H1 (cell line): ENCODE measurements at regions not wholly inside any gene's neighbourhood (a gene's known extent, or its start where the extent isn't known, plus 50 kb on each side); places are given as distances from the start of the nearest gene placed in this dataset.

Source experiments
- CTCF ChIA-PET: fragments of 300-600 bp; sonication (Branson Sonifier 250); formaldehyde crosslinking; loops from one replicate; lab custom pipeline; 2021; ENCODE audit not compliant: partially characterized antibody; lab: Charles Lee
- POLR2A ChIA-PET: fragments of 300-600 bp; sonication (Branson Sonifier 250); formaldehyde crosslinking; loops from one replicate; lab custom pipeline; 2021; ENCODE audit warnings: inconsistent platforms; ENCODE audit not compliant: partially characterized antibody; lab: Charles Lee
- DNase-seq, 2 experiments: peaks; one replicate each; pipeline versions ENCODE4 v3.0.0 to v3.0.0-alpha.2; 2010 to 2022; ENCODE audit warnings: low spot score in 2 of 2, low read depth in 1 of 2, mixed read lengths in 1 of 2
- FAIRE-seq: peaks from 2 replicates; lab custom pipeline; 2011; peaks lifted over from hg19 to GRCh38; lab: Jason Lieb, UNC
- H2AFZ ChIP-seq: 2 replicates; pipeline ENCODE4 v1.8.1; 2012; ENCODE audit warnings: low read length, inconsistent platforms
- H2AK5ac ChIP-seq: 2 replicates; pipeline ENCODE4 v1.6.1; 2013; ENCODE audit warnings: low read depth, low read length
- H2BK120ac ChIP-seq: replicated peaks from 2 replicates; pipeline ENCODE3; 2013; ENCODE audit warnings: low read depth, low read length, inconsistent platforms
- H2BK12ac ChIP-seq: 2 replicates; pipeline ENCODE4 v1.6.1; 2013; ENCODE audit warnings: low read depth, low read length
- H2BK15ac ChIP-seq: 2 replicates; pipeline ENCODE4 v1.6.1; 2013; ENCODE audit warnings: low read length
- H2BK20ac ChIP-seq: 2 replicates; pipeline ENCODE4 v1.6.1; 2013; ENCODE audit warnings: low read length
- H2BK5ac ChIP-seq: 2 replicates; pipeline ENCODE4 v1.6.1; 2013; ENCODE audit warnings: low read depth, low read length
- H3K14ac ChIP-seq: 2 replicates; pipeline ENCODE4 v1.6.1; 2013; ENCODE audit warnings: inconsistent platforms; ENCODE audit not compliant: insufficient read length
- H3K18ac ChIP-seq: 2 replicates; pipeline ENCODE4 v1.6.1; 2013; ENCODE audit warnings: low read length; ENCODE audit errors: extremely low read depth
- H3K23ac ChIP-seq: 2 replicates; pipeline ENCODE4 v1.6.1; 2013; ENCODE audit warnings: inconsistent platforms; ENCODE audit not compliant: insufficient read length
- H3K23me2 ChIP-seq: 2 replicates; pipeline ENCODE4 v1.6.1; 2013; ENCODE audit warnings: low read depth, low read length
- H3K27ac ChIP-seq: 2 replicates; pipeline ENCODE4 v1.6.1; 2011; ENCODE audit warnings: low read depth, low read length, inconsistent platforms
- H3K27me3 ChIP-seq, 4 experiments: replicated peaks in 1 of 4; 1 replicate in 1 of 4; 2 replicates in 3 of 4; pipeline versions ENCODE4 v1.6.1 to v1.8.1; 2011 to 2013; ENCODE audit warnings: low read length in 3 of 4, mild to moderate bottlenecking in 3 of 4, inconsistent platforms in 2 of 4, mixed read lengths in 2 of 4, moderate library complexity in 1 of 4; ENCODE audit not compliant: control insufficient read depth in 3 of 4, insufficient read depth in 3 of 4; ENCODE audit errors: extremely low read depth in 1 of 4
- H3K36me3 ChIP-seq, 4 experiments: 2 replicates each; pipeline versions ENCODE4 v1.6.1 to v1.8.1; 2011 to 2013; ENCODE audit warnings: mild to moderate bottlenecking in 4 of 4, low read length in 3 of 4, moderate library complexity in 2 of 4, control low read depth in 1 of 4, inconsistent platforms in 1 of 4; ENCODE audit not compliant: insufficient read depth in 4 of 4, control insufficient read depth in 2 of 4
- H3K4ac ChIP-seq: replicated peaks from 2 replicates; pipeline ENCODE3; 2013; ENCODE audit warnings: low read length, low read depth, mixed read lengths, inconsistent platforms; ENCODE audit not compliant: insufficient read length
- H3K4me1 ChIP-seq, 4 experiments: replicated peaks in 1 of 4; 1 replicate in 1 of 4; 2 replicates in 3 of 4; pipeline versions ENCODE4 v1.6.1 to v1.8.1; 2011 to 2013; ENCODE audit warnings: low read length in 3 of 4, inconsistent platforms in 2 of 4, mixed read lengths in 1 of 4; ENCODE audit not compliant: insufficient read depth in 4 of 4, control insufficient read depth in 3 of 4
- H3K4me2 ChIP-seq, 2 experiments: 2 replicates each; pipeline versions ENCODE4 v1.6.1 to v1.8.1; 2011 to 2013; ENCODE audit warnings: low read depth in 2 of 2, low read length in 2 of 2, control low read depth in 1 of 2, inconsistent platforms in 1 of 2, mild to moderate bottlenecking in 1 of 2; ENCODE audit not compliant: insufficient read depth in 1 of 2
- H3K4me3 ChIP-seq, 4 experiments: fragments of 200-600, 300-600 bp in 1 of 4; sonication (generic), shearing (Covaris generic), sonication (Bioruptor Twin) in 1 of 4; 2 replicates each; pipeline versions ENCODE4 v1.5.1 to v1.8.1; 2011 to 2016; ENCODE audit warnings: low read length in 4 of 4, low read depth in 3 of 4, control low read depth in 2 of 4, inconsistent platforms in 2 of 4, mild to moderate bottlenecking in 2 of 4, mixed read lengths in 1 of 4, moderate library complexity in 1 of 4; ENCODE audit not compliant: insufficient read depth in 2 of 4; ENCODE audit errors: extremely low read depth in 1 of 4
- H3K56ac ChIP-seq: replicated peaks from 2 replicates; pipeline ENCODE3; 2013; ENCODE audit warnings: low read depth, mild to moderate bottlenecking, mixed read lengths, low read length, inconsistent platforms; ENCODE audit not compliant: insufficient read length
- H3K79me1 ChIP-seq: 2 replicates; pipeline ENCODE4 v1.6.1; 2013; ENCODE audit warnings: low read depth, low read length, control low read depth
- H3K79me2 ChIP-seq, 2 experiments: 2 replicates each; pipeline versions ENCODE4 v1.6.1 to v1.8.1; 2012 to 2013; ENCODE audit warnings: low read length in 2 of 2, mild to moderate bottlenecking in 2 of 2, inconsistent platforms in 1 of 2; ENCODE audit not compliant: insufficient read depth in 2 of 2, control insufficient read depth in 1 of 2
- H3K9ac ChIP-seq, 4 experiments: replicated peaks in 1 of 4; 1 replicate in 1 of 4; 2 replicates in 3 of 4; pipeline versions ENCODE4 v1.6.1 to v1.8.1; 2011 to 2013; ENCODE audit warnings: low read depth in 3 of 4, low read length in 3 of 4, control low read depth in 2 of 4, mild to moderate bottlenecking in 2 of 4, moderate library complexity in 2 of 4, inconsistent platforms in 1 of 4; ENCODE audit errors: extremely low read depth in 1 of 4
- H3K9me3 ChIP-seq, 2 experiments: 2 replicates each; pipeline versions ENCODE4 v1.6.1 to v1.8.1; 2012 to 2013; ENCODE audit warnings: mild to moderate bottlenecking in 2 of 2, moderate library complexity in 2 of 2, control low read depth in 1 of 2, inconsistent platforms in 1 of 2, low read depth in 1 of 2, low read length in 1 of 2, mixed read lengths in 1 of 2; ENCODE audit not compliant: insufficient read depth in 2 of 2
- H4K20me1 ChIP-seq, 2 experiments: replicated peaks in 1 of 2; 2 replicates each; pipeline versions ENCODE3 to v1.8.1; 2011 to 2013; ENCODE audit warnings: inconsistent platforms in 2 of 2, low read length in 2 of 2, mild to moderate bottlenecking in 1 of 2; ENCODE audit not compliant: insufficient read depth in 2 of 2, control insufficient read depth in 1 of 2
- H4K5ac ChIP-seq: 2 replicates; pipeline ENCODE4 v1.6.1; 2013; ENCODE audit warnings: low read length, low read depth, mixed read lengths, inconsistent platforms; ENCODE audit not compliant: insufficient read length
- H4K8ac ChIP-seq: 2 replicates; pipeline ENCODE4 v1.8.0; 2013; ENCODE audit warnings: mild to moderate bottlenecking, moderate library complexity, low read length, inconsistent platforms; ENCODE audit not compliant: insufficient read depth; ENCODE audit errors: extremely low read depth
- H4K91ac ChIP-seq: replicated peaks from 2 replicates; pipeline ENCODE3; 2013; ENCODE audit warnings: low read length, mixed read lengths, inconsistent platforms; ENCODE audit not compliant: insufficient read length
- BACH1 ChIP-seq: IDR thresholded peaks from 2 replicates; pipeline ENCODE4 v1.6.1; 2012; ENCODE audit warnings: low read length, improper control_type of control experiment
- CHD1 ChIP-seq: IDR thresholded peaks from 2 replicates; pipeline ENCODE4 v1.6.1; 2012; ENCODE audit warnings: low read depth, low read length, improper control_type of control experiment
- HDAC6 ChIP-seq: IDR thresholded peaks from one replicate; pipeline ENCODE4 v1.7.1; 2012; ENCODE audit warnings: low read depth, mild to moderate bottlenecking, inconsistent platforms, low read length, moderate library complexity
- RAD21 ChIP-seq, 2 experiments: IDR thresholded peaks in 1 of 2; conservative IDR thresholded peaks in 1 of 2; 2 replicates each; pipeline ENCODE4 v1.6.1; 2011; ENCODE audit warnings: low read depth in 2 of 2, low read length in 2 of 2, improper control_type of control experiment in 1 of 2, inconsistent platforms in 1 of 2, mild to moderate bottlenecking in 1 of 2, moderate library complexity in 1 of 2
- RFX5 ChIP-seq: IDR thresholded peaks from 2 replicates; pipeline ENCODE4 v1.6.1; 2011; ENCODE audit warnings: low read depth, low read length, improper control_type of control experiment, borderline replicate concordance
- RNF2 ChIP-seq: fragments of 200-900, 300-1000 bp; sonication (generic); IDR thresholded peaks from 2 replicates; pipeline ENCODE4 v1.7.1; 2016; ENCODE audit warnings: borderline replicate concordance, low read depth, mild to moderate bottlenecking, antibody characterized with exemption, low read length; ENCODE audit not compliant: poor library complexity, severe bottlenecking; ENCODE audit errors: missing control alignments
- SRF ChIP-seq: IDR thresholded peaks from 2 replicates; pipeline ENCODE4 v1.6.1; 2011; ENCODE audit warnings: mild to moderate bottlenecking, low read depth, low read length, moderate library complexity
- TCF12 ChIP-seq: IDR thresholded peaks from 2 replicates; pipeline ENCODE4 v1.6.1; 2011; ENCODE audit warnings: low read depth, mild to moderate bottlenecking, low read length
- WGBS, 2 experiments: shearing (Covaris generic) in 1 of 2; methylation state at CpG; one replicate each; pipeline versions ENCODE4 v1.1.6 to v1.1.7; 2013 to 2015; ENCODE audit warnings: low lambda C conversion rate in 2 of 2, mixed read lengths in 2 of 2, inconsistent platforms in 1 of 2, low coverage in 1 of 2, missing lambda C conversion rate in 1 of 2; ENCODE audit not compliant: insufficient replicate concordance in 2 of 2, insufficient coverage in 1 of 2, insufficient read length in 1 of 2; ENCODE audit errors: extremely low coverage in 1 of 2, missing lambda C conversion rate in 1 of 2; 5-methylcytosine and 5-hydroxymethylcytosine counted together

DNA sequence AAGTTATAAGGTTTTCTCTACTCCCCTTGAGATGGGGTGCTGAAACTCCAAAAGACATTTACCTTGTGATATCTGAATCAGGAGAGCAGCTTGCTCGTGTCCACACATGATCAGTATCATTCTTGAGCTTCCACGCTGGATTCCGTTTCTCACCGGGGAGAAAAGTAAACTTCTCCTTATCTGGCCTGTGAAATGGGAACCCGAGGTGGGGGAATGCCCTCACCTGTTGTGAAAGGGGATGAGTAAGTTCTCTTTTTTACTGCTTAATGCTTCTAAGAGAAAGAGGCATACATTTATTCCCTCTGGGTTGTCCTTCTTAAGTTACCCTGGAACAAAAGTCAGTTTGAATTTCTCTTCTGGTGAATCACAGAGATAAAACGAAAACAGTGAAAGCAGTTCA, 440.5 kb upstream of the ADAMTS9 start:
- Histone ChIP-seq H2AK5ac (no peak overlapping the region), H3K27me3 (no peaks in the 10 kb centered on the region)
- TF ChIP-seq RAD21 (IDR thresholded peaks at IDR 0.05 in 1 of 2, conservative IDR thresholded peaks at IDR 0.05 in 1 of 2; ENCODE audit: low read depth in 2 of 2, low read length in 2 of 2), result no peak
- no peak for TF ChIP-seq BACH1
- no peak for TF ChIP-seq SRF
- TF ChIP-seq RFX5, result no peak
- no peak for TF ChIP-seq CHD1
- no peak for TF ChIP-seq HDAC6
- no peak for TF ChIP-seq RNF2
- TF ChIP-seq TCF12, result no peak
- TF ChIP-seq, all 59 proteins: peak for 0
- Histone ChIP-seq H3K18ac (no peak overlapping the region), H4K20me1 (no peaks in the 10 kb centered on the region), H2BK20ac (no peak overlapping the region), H3K4ac (no peak overlapping the region), H2BK5ac (no peak overlapping the region), H4K8ac (no peak overlapping the region), H3K23me2 (no peaks in the 10 kb centered on the region), H3K9ac (no peak overlapping the region), H3K56ac (no peak overlapping the region), H3K27ac (no peak overlapping the region), H3K14ac (no peak overlapping the region), H3K4me3 (no peak overlapping the region), H4K5ac (no peak overlapping the region), H2BK15ac (no peak overlapping the region), H3K4me1 (no peaks in the 10 kb centered on the region), H3K23ac (no peak overlapping the region), H3K36me3 (no peaks in the 10 kb centered on the region), H2BK12ac (no peak overlapping the region), H3K79me2 (no peaks in the 10 kb centered on the region), H2AFZ (no peak overlapping the region), H2BK120ac (no peak overlapping the region), H3K4me2 (no peak overlapping the region), H3K79me1 (no peaks in the 10 kb centered on the region), H4K91ac (no peak overlapping the region), H3K9me3 (no peaks in the 10 kb centered on the region)
- 87% methylated on average over 6 of the region's 6 CpGs; no CpG with 5 or more reads in 1 of the 2 experiments for WGBS, 2 experiments
- ChIA-PET CTCF (no interaction called here), POLR2A (no interaction called here)
- no peak for FAIRE-seq
- DNase-seq, result no peak
